Tibial nerve (tissue), 4 donors: ENCODE measurements at regions not wholly inside any gene's neighbourhood (a gene's known extent, or its start where the extent isn't known, plus 50 kb on each side); places are given as distances from the start of the nearest gene placed in this dataset.
"Not testable (repeated sequence)": the region's sequence is repeated elsewhere in the genome, so short reads cannot be mapped to it uniquely, and the experiment has no call there.

Source experiments
- DNase-seq, 2 donors: peaks; one replicate each; pipeline ENCODE4 v3.0.0-alpha.2; 2019; ENCODE audit warnings: low spot score in 2 of 2
- H3K27ac ChIP-seq, 4 donors: fragments of 200-600 bp; sonication (generic) in 3 of 4; one replicate each; pipeline ENCODE4 v1.5.1; 2017 to 2019; ENCODE audit warnings: mild to moderate bottlenecking in 1 of 4
- H3K27me3 ChIP-seq, 2 donors: fragments of 200-600 bp; sonication (generic) in 1 of 2; one replicate each; pipeline versions ENCODE4 v1.5.1 to v1.6.0; 2017 to 2019
- H3K36me3 ChIP-seq, 3 donors: fragments of 200-600 bp; sonication (generic); one replicate each; pipeline ENCODE4 v1.5.1; 2018 to 2019
- H3K4me1 ChIP-seq, 4 donors: fragments of 200-600 bp; sonication (generic) in 3 of 4; one replicate each; pipeline ENCODE4 v1.5.1; 2017 to 2019
- H3K4me3 ChIP-seq, 4 donors: fragments of 200-600 bp; sonication (generic) in 3 of 4; one replicate each; pipeline ENCODE4 v1.5.1; 2017 to 2019; ENCODE audit warnings: mild to moderate bottlenecking in 1 of 4, moderate library complexity in 1 of 4
- H3K9me3 ChIP-seq, 4 donors: fragments of 200-600 bp; sonication (generic) in 3 of 4; one replicate each; pipeline ENCODE4 v1.5.1; 2017 to 2019
- CTCF ChIP-seq, 5 experiments: fragments of 200-600 bp in 3 of 5; fragments of 450-650 bp in 2 of 5; sonication (generic) in 3 of 5; IDR thresholded peaks; one replicate each; pipeline ENCODE4 v1.5.1; 2016 to 2019; ENCODE audit warnings: antibody characterized with exemption in 5 of 5, mild to moderate bottlenecking in 3 of 5, moderate library complexity in 2 of 5
- EP300 ChIP-seq, 2 donors: sonication (generic); formaldehyde crosslinking; IDR thresholded peaks; one replicate each; pipeline ENCODE4 v1.6.1; 2017; ENCODE audit warnings: antibody characterized with exemption in 2 of 2, mild to moderate bottlenecking in 1 of 2
- POLR2A ChIP-seq, 2 donors: fragments of 450-650 bp; IDR thresholded peaks; one replicate each; pipeline ENCODE4 v1.6.1; 2017; ENCODE audit warnings: antibody characterized with exemption in 2 of 2, mild to moderate bottlenecking in 2 of 2, moderate library complexity in 2 of 2
- WGBS, 2 donors: methylation state at CpG; one replicate each; pipeline ENCODE4 v1.1.5; 2018; 5-methylcytosine and 5-hydroxymethylcytosine counted together

- TF ChIP-seq CTCF (IDR thresholded peaks at IDR 0.05) (no peak), POLR2A (IDR thresholded peaks at IDR 0.05) (no peak), EP300 (IDR thresholded peaks at IDR 0.05) (no peak)
- Histone ChIP-seq H3K27ac (no peak overlapping the region), H3K4me1 (no peaks in the 10 kb centered on the region), H3K9me3 (no peaks in the 10 kb centered on the region), H3K27me3 (peaks cover 0 to 10% of the 10 kb centered on the region in 2 donors), H3K4me3 (no peak overlapping the region), H3K36me3 (no peaks in the 10 kb centered on the region)
- DNase-seq = no peak
- WGBS, 2 donors = 73 to 75% methylated on average over 4 of the region's 4 CpGs
Observed at GRCh38 chr16:86888231-86889053, 310.1 kb downstream of the FOXL1 start.

DNA sequence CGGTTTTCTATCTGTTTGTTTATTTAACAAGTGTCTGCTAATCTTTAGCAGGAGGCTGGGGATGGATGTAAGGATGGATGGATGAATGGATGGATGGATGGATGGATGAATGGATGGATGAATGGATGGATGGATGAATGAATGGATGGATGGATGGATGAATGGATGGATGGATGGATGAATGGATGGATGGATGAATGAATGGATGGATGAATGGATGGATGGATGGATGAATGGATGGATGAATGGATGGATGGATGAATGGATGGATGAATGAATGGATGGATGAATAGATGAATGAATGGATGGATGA, 310.7 kb downstream of the FOXL1 start:
- H3K27me3 ChIP-seq = peaks cover 0 to 13% of the 10 kb centered on the region in 2 donors
- H3K4me1 ChIP-seq, H3K9me3 ChIP-seq, DNase-seq, H3K36me3 ChIP-seq, H3K27ac ChIP-seq, H3K4me3 ChIP-seq: not testable (repeated sequence)
- WGBS, 2 donors = 60 to 68% methylated on average over 1 of the region's 1 CpG

DNA sequence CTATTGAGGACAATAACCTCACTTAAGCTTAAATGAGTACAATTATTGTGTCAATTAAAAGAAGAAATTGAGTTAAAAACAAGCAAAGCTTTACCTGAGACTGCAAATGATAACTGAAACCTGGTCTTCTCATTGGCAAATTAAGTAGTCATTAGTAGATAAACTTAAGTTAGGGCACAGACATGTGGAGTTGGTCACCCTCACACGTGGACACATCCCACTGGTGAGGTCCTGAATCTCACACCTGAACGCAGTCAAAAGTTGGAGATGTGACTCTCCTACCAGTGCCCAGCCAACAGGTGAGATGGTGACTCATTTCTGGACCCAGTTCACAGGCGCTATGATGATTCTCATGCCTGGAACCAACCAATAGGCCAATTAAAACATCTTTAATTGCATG, 311.6 kb downstream of the FOXL1 start:
- Histone ChIP-seq H3K36me3 (no peaks in the 10 kb centered on the region), H3K27ac (no peak overlapping the region), H3K4me3 (no peak overlapping the region), H3K9me3 (no peaks in the 10 kb centered on the region), H3K4me1 (no peaks in the 10 kb centered on the region), H3K27me3 (peaks cover 0 to 22% of the 10 kb centered on the region in 2 donors)
- WGBS, 2 donors = 91 to 95% methylated on average over 3 of the region's 3 CpGs
- TF ChIP-seq CTCF (IDR thresholded peaks at IDR 0.05) (no peak), EP300 (IDR thresholded peaks at IDR 0.05) (no peak), POLR2A (IDR thresholded peaks at IDR 0.05) (no peak)
- DNase-seq = no peak

DNA sequence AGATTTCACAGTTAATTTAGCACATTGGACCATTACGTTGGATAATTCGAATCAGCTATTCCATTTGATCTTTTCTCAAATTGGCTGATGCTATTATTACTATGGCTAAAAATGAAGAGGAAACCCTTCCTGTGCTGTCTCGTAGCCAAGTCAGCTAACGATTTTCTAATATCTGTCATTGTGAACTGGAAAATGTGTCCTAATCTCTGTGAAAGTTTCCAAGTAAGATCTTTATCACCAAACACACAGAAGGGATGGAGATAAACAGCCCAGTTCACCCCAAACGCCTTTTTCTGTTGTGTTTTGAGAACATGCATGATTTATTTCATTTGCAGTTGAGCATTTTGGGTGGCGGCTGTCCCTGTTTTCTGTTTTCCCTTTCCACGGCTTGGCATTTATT, 312.8 kb downstream of the FOXL1 start:
- no peak overlapping the region for H3K27ac ChIP-seq
- TF ChIP-seq POLR2A (IDR thresholded peaks at IDR 0.05) = no peak
- no peak for TF ChIP-seq CTCF (IDR thresholded peaks at IDR 0.05)
- TF ChIP-seq EP300 (IDR thresholded peaks at IDR 0.05) = no peak
- H3K4me3 ChIP-seq = no peak overlapping the region
- no peak for DNase-seq
- H3K36me3 ChIP-seq = no peaks in the 10 kb centered on the region
- H3K27me3 ChIP-seq = peaks cover 0 to 23% of the 10 kb centered on the region in 2 donors
- no peaks in the 10 kb centered on the region for H3K4me1 ChIP-seq
- WGBS, 2 donors = 67 to 73% methylated on average over 7 of the region's 7 CpGs
- no peaks in the 10 kb centered on the region for H3K9me3 ChIP-seq

- 91 to 97% methylated on average over 12 of the region's 12 CpGs for WGBS, 2 donors
- no peak for DNase-seq
- Histone ChIP-seq H3K36me3 (no peaks in the 10 kb centered on the region), H3K27ac (no peak overlapping the region), H3K4me1 (no peaks in the 10 kb centered on the region), H3K27me3 (peaks cover 0 to 23% of the 10 kb centered on the region in 2 donors), H3K9me3 (no peaks in the 10 kb centered on the region), H3K4me3 (no peak overlapping the region)
- TF ChIP-seq POLR2A (IDR thresholded peaks at IDR 0.05) (no peak), CTCF (IDR thresholded peaks at IDR 0.05) (no peak), EP300 (IDR thresholded peaks at IDR 0.05) (no peak)
Observed at GRCh38 chr16:86891631-86892030, 313.3 kb downstream of the FOXL1 start.
